HPDE6-E6E7 (cell line): ENCODE measurements at regions not wholly inside any gene's neighbourhood (a gene's known extent, or its start where the extent isn't known, plus 50 kb on each side); places are given as distances from the start of the nearest gene placed in this dataset.

Experiments used
- DNase-seq: peaks from one replicate; pipeline ENCODE4 v3.0.0; 2011; ENCODE audit warnings: missing footprints; ENCODE audit errors: extremely low spot score

DNA sequence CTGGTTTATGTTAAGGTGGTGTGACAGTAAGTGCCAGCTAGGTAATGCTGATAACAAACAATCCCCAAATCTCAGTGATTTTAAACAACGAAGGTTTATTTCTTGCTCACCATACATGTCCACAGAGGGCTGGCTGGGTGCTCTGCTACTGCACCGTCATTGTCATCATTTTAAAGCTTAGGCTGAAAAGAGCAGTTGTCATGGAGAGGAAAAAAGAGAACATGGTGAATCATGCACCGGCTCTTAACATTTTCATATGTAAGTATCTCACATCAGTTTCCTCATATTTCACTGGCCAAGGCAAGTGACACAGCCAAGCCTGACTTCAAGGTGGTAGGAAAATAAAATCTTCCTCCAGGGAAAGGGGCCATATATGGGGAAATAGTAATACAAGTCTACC lies 746.9 kb downstream of the SORCS3 start:
- DNase-seq = no peak

- DNase-seq = no peak
These were observed 742.9 kb downstream of the SORCS3 start for GRCh38 chr10:105383978-105384377.

DNA sequence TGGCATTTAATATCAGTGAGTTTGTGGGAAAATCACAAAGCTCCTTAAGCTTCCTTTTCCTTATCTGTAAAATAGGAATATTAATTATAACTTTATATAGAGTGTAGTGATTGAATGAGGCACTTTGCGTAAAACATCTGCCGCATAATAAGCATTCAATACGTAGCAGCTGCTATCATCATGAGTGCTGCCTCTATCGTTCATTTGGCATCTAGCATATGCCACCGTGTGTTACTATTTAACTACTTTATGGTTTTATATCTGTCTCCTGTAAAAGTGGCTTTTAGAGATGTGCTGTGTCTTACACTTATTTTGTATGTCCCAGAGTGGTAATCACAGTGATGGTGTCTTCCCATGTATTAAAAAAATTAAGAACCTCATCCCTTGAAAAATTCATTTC lies 729.6 kb downstream of the SORCS3 start:
- DNase-seq = no peak

DNA sequence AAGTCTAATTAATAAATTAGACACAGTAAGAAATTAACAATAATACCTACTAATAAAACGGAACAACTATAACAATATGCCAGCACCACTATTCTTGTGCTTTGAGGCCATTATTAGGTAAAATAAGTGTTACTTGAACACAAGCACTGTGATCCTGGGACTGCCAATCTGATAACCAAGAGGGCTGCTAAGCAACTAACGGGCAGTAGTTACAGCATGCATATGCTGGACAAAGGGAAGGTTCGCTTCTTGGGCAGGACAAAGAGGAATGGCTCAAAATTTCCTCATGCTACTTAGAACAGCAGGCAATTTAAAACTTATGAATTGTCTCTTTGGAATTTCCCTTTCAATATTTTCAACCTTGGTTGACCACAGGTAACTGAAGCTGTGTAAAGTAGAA lies 718.6 kb downstream of the SORCS3 start:
- no peak for DNase-seq

GRCh38 chr10:105358911-105359310 lies 717.8 kb downstream of the SORCS3 start:
- DNase-seq = no peak

- DNase-seq = no peak
These were observed 715.5 kb downstream of the SORCS3 start for GRCh38 chr10:105356626-105357025.

GRCh38 chr10:105354010-105354409 lies 712.9 kb downstream of the SORCS3 start:
- no peak for DNase-seq

GRCh38 chr10:105352827-105353226 lies 711.7 kb downstream of the SORCS3 start:
- DNase-seq = no peak

GRCh38 chr10:105352281-105352680 lies 711.2 kb downstream of the SORCS3 start:
- no peak for DNase-seq

DNA sequence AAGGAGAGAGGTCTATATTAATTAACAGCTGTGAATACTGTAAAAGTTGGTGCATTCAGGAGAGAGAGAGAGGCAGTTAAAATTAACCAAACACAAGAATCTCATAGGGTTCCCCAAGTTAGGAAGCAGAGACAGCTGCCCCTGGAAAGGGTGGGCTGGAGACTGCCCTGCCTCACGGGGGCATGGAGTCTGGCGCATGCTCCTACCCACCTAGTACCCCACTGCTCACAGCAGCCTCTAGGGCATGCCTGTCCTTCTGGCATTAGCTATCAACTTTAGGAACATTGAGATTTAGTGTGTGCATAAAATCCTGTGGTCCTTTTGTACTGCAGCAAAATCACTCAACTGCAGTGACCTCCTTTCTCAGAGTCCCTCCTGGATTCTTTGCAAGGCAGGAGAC lies 710.1 kb downstream of the SORCS3 start:
- DNase-seq = no peak

GRCh38 chr10:105347487-105347886 lies 706.4 kb downstream of the SORCS3 start:
- DNase-seq = no peak

DNA sequence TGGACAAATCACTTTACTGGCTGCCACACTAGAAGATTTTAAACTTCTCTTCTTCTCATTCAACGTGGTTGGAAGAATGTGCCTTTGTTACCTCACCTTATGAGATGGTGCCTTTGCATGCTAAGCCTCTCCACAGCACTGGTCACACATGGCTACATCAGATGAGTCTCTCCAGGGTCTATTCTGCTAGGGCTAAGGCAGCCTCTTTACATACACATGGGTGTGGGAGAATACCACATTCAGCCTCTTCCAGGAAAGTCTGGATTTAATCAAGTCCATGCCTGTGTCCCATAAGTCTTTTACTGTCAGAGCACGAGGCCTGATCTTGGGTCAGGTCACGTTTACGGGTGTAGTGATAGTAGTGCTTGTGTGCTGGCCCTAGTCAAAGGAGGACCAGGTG lies 701.5 kb downstream of the SORCS3 start:
- no peak for DNase-seq

DNA sequence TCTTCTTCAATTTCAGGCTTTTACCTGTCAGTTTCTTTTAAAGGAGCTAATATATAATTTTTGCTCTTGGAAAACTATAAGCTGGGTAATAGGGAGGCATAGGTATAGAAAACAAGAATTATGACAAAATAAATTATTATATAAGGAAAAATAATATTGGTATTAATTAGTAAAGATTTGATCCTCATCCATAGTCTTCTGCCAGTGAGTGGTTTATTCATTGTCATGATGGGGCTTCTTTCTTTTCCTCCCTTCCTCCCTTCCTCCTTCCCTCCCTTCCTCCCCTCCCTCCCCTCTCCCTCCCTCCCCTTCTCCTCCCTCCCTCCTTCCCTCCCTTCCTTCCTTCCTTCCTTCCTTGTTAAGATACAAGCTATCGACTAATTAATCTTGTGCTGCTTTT lies 698.6 kb downstream of the SORCS3 start:
- DNase-seq = no peak

- no peak for DNase-seq
These were observed 687.5 kb downstream of the SORCS3 start for GRCh38 chr10:105328503-105329133.
